ENCODE measurements at regions not wholly inside any gene's neighbourhood (a gene's known extent, or its start where the extent isn't known, plus 50 kb on each side); places are given as distances from the start of the nearest gene placed in this dataset.

DNA sequence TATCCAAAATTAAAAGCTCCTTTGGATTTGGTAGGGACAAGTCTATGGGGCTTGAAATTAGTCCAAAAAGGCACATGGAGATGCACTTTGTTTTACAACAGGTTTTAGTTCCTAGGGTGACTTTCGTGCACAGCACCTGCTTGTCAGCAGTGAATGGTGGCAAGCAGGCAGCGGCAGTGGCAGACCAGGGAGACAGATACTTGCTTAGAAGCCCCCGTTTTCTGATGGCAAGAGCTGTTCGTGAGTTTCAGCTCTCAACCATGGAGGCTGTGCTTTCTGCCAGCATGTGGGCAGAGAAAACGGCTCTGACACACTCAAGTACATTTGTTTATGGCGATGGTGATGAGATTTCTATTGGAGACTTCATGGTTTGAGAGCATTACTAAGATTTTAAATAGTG lies 61.7 kb upstream of the SHH start:
- DNase-seq = no peak

- DNase-seq = no peak
Observed at GRCh38 chr7:155872678-155873369, 60.6 kb upstream of the SHH start.

DNA sequence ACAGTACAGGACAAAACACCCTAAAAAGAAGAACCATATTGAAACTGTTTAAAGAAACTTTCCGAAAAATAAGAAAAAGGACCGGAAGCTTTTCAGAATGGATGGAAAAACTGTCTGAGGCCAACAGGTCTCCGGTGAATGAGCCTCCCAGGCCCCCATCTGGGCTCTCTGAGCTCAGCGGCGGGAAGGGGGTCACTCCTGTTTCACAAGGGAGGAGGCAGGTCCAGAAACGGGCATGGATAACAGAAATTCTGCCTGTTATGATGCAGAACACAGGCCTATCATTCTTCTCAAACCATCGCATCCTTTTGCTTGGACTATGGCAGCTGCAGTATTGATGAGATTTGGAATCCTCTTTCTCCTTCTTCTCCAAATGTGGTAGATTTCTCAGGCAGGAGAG lies 58.9 kb upstream of the SHH start:
- DNase-seq = no peak

- no peak for DNase-seq
Observed at GRCh38 chr7:155870334-155871180, 58.3 kb upstream of the SHH start.

- no peak for DNase-seq
Observed at GRCh38 chr7:155869784-155870076, 57.5 kb upstream of the SHH start.

- DNase-seq = no peak
Observed at GRCh38 chr7:155868955-155869783, 56.9 kb upstream of the SHH start.

- no peak for DNase-seq
Observed at GRCh38 chr7:155867734-155868400, 55.6 kb upstream of the SHH start.

DNA sequence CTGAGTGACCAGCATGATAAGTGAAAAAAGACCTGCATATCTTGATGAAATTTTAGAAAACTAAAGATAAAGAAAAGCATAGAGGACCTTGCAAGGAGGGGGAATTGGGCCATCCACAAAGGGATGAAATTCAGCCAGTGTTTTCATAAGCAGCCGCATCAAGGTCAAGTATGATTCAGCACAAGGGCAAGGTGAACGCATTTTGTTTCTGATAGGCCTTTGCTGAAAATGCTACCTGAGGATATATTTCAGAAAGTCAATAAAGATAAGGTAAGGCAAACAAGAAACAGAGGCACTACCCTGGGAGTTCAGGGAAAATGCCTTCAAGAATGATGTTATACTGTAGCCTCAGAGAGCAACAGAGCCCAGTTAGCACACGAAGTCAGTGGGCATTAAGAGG lies 55.0 kb upstream of the SHH start:
- no peak for DNase-seq

DNA sequence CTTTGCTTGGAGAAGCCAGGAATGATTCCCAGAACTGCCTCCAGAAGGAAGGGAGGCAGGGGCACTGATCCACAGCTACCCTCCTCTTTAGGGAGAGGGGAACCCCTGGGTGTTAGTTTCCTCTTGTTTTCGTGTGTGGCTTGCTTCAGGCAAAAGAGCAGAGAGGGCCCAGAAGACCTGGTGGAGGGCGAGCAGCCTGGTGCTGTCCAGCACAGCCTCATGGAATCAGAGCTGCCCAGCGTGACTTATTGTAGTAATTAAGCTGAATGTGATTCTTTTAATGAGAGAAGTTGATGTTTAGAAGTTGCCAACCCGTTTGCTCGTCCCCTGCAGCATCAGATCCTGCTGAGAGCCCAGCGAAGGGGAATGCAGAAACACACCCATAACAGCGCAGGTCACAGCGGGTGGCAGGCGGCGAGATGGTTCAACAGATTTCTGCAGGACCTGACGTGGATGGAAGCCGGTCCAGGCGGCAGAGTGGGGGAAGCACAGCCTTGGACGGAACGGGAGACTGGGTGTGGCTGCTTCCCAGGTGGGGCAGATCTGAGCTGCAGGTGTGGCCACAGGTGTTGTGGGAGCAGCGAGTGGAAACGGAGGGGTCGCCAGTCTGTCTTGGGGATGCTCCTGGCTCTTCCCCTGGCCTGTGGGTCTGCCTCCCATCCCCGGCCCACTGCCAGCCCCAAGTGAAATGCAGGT lies 53.7 kb upstream of the SHH start:
- DNase-seq = no peak

- DNase-seq = no peak
Observed at GRCh38 chr7:155864991-155865690, 52.9 kb upstream of the SHH start.

- DNase-seq = no peak
Observed at GRCh38 chr7:155864271-155864985, 52.2 kb upstream of the SHH start.

DNA sequence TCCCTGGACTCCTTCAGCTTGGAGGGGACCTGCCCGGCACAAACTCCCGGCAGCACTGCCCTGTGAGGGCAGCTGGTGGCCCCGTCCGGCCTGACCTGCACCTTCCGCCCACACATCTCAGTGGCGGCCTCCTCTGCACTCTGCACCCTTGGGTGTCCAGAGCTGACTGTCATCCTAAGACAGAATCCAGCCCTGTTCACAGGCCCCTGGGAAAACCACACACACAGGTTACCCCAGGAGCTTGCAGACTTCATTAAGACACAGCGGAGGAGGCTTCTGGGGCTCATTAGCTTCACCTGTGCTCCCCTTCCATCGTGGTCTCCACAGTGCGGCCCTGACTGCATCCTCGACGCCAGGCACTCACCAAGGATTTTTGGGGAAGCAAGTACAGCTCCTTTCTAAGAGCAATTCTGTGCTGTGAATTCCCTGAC lies 51.5 kb upstream of the SHH start:
- no peak for DNase-seq

- no peak for DNase-seq
Observed at GRCh38 chr7:155862123-155862892, 50.0 kb upstream of the SHH start.

Measured in NCI-H1417 treated with DMSO at 0.1 percent for 48 hours (cell line).